ENCODE measurements at regions not wholly inside any gene's neighbourhood (a gene's known extent, or its start where the extent isn't known, plus 50 kb on each side); places are given as distances from the start of the nearest gene placed in this dataset.

DNA sequence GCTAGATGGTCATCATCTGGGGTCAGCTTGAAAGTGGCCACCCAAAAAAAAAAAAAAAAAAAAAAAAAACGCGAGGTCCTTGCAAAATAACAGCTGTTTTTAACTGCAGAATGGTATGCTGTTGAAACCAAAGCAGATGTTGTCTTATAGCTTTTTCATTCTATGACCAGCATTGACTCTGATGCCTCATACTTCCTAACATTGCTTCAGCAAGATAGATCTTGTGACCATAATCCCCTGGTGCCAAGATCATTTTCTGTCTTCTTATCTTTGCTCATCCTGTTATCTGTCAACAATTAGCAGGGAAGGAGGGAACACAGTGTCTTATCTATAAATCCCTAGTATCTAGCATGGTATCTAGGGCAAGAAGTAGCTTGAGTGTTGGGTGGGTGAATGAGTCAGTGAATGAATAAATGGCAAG lies 181.5 kb downstream of the PLPP3 start:
- in situ Hi-C loops (cut with MboI) = no loop called here
- H3K4me3 ChIP-seq = no peak overlapping the region
- peak overlapping the region; percentile 29; the same call in 1 of the 2 replicates for H3K27ac ChIP-seq
- no peak overlapping the region for H3K9ac ChIP-seq
- peaks cover 5% of the 10 kb centered on the region; the same call in 1 of the 2 replicates for H3F3A ChIP-seq (ENCODE audit: insufficient read depth)
- H3K9me2 ChIP-seq (ENCODE audit: insufficient read depth) = peaks cover 4% of the 10 kb centered on the region; the same call in 1 of the 2 replicates
- H3K27me3 ChIP-seq (replicated peaks; ENCODE audit: insufficient read depth) = no peaks in the 10 kb centered on the region
- H4K20me1 ChIP-seq (ENCODE audit: insufficient read depth) = no peaks in the 10 kb centered on the region
- peak; percentile 69 for DNase-seq
- H3K79me2 ChIP-seq (ENCODE audit: insufficient read depth) = no peaks in the 10 kb centered on the region
- TF ChIP-seq EZH2phosphoT487 (IDR thresholded peaks at IDR 0.05; ENCODE audit: insufficient read depth, low read depth) (no peak), EZH2 (IDR thresholded peaks at IDR 0.05; ENCODE audit: insufficient read depth, poor library complexity, severe bottlenecking) (no peak)
- H3K36me3 ChIP-seq (ENCODE audit: low read depth) = no peaks in the 10 kb centered on the region
- no peak overlapping the region for H3K4me2 ChIP-seq (ENCODE audit: unreplicated experiment)
- H2AFZ ChIP-seq = no peak overlapping the region
- 0% methylated on average over 2 of the region's 2 CpGs for WGBS, 2 experiments (ENCODE audit: low coverage in 1 of 2, low lambda C conversion rate in 2 of 2, missing lambda C conversion rate in 2 of 2)
- H3K9me3 ChIP-seq (ENCODE audit: low read depth) = no peaks in the 10 kb centered on the region
- H3K4me1 ChIP-seq (ENCODE audit: insufficient read depth) = peaks cover 5% of the 10 kb centered on the region

GRCh38 chr1:56397409-56397808 lies 182.0 kb downstream of the PLPP3 start:
- in situ Hi-C loops (cut with MboI) = no loop called here
- Histone ChIP-seq H3K36me3 (ENCODE audit: low read depth) (no peaks in the 10 kb centered on the region), H3K27me3 (replicated peaks; ENCODE audit: insufficient read depth) (no peaks in the 10 kb centered on the region), H3K9ac (no peak overlapping the region), H3K79me2 (ENCODE audit: insufficient read depth) (no peaks in the 10 kb centered on the region), H4K20me1 (ENCODE audit: insufficient read depth) (no peaks in the 10 kb centered on the region), H3K9me2 (ENCODE audit: insufficient read depth) (peaks cover 4% of the 10 kb centered on the region; the same call in 1 of the 2 replicates), H3K4me1 (ENCODE audit: insufficient read depth) (peaks cover 5% of the 10 kb centered on the region), H2AFZ (no peak overlapping the region), H3K27ac (no peak overlapping the region), H3K4me3 (no peak overlapping the region), H3K4me2 (ENCODE audit: unreplicated experiment) (no peak overlapping the region), H3F3A (ENCODE audit: insufficient read depth) (peaks cover 5% of the 10 kb centered on the region; the same call in 1 of the 2 replicates), H3K9me3 (ENCODE audit: low read depth) (no peaks in the 10 kb centered on the region)
- WGBS, 2 experiments (ENCODE audit: low coverage in 1 of 2, low lambda C conversion rate in 2 of 2, missing lambda C conversion rate in 2 of 2) = 11 to 16% methylated on average over 2 of the region's 2 CpGs
- TF ChIP-seq EZH2phosphoT487 (IDR thresholded peaks at IDR 0.05; ENCODE audit: insufficient read depth, low read depth) (no peak), EZH2 (IDR thresholded peaks at IDR 0.05; ENCODE audit: insufficient read depth, poor library complexity, severe bottlenecking) (no peak)
- peak; percentile 30 for DNase-seq

DNA sequence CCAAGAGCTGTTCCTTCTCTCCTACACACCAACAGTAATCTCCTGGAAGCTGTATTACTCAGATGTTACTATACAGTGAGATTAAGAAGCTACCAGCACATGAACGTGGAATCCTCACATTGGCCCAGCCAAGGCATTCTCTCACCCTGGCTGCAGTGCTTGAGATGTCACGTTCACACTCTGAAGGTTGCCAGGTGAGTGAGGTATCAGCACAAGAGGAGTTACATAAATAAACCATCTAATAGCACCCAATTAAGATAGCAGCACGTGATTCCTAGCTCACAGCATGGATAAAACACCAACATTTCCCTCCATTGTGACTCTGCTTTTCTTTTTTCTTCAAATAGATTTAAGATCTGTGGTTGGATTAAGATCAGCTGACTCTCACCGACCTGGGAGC lies 182.8 kb downstream of the PLPP3 start:
- Histone ChIP-seq H3K36me3 (ENCODE audit: low read depth) (no peaks in the 10 kb centered on the region), H3K4me3 (no peak overlapping the region), H2AFZ (no peak overlapping the region), H3K9me2 (ENCODE audit: insufficient read depth) (peaks cover 4% of the 10 kb centered on the region; the same call in 1 of the 2 replicates), H3K79me2 (ENCODE audit: insufficient read depth) (no peaks in the 10 kb centered on the region), H3K4me2 (ENCODE audit: unreplicated experiment) (no peak overlapping the region), H3F3A (ENCODE audit: insufficient read depth) (peaks cover 5% of the 10 kb centered on the region; the same call in 1 of the 2 replicates), H3K9me3 (ENCODE audit: low read depth) (no peaks in the 10 kb centered on the region), H3K27ac (no peak overlapping the region), H3K4me1 (ENCODE audit: insufficient read depth) (peaks cover 5% of the 10 kb centered on the region), H3K9ac (no peak overlapping the region), H4K20me1 (ENCODE audit: insufficient read depth) (no peaks in the 10 kb centered on the region), H3K27me3 (replicated peaks; ENCODE audit: insufficient read depth) (no peaks in the 10 kb centered on the region)
- in situ Hi-C loops (cut with MboI) = no loop called here
- DNase-seq = peak; percentile 24
- 48 to 53% methylated on average over 4 of the region's 4 CpGs for WGBS, 2 experiments (ENCODE audit: low coverage in 1 of 2, low lambda C conversion rate in 2 of 2, missing lambda C conversion rate in 2 of 2)
- TF ChIP-seq EZH2 (IDR thresholded peaks at IDR 0.05; ENCODE audit: insufficient read depth, poor library complexity, severe bottlenecking) = no peak
- TF ChIP-seq EZH2phosphoT487 (IDR thresholded peaks at IDR 0.05; ENCODE audit: insufficient read depth, low read depth) = no peak

DNA sequence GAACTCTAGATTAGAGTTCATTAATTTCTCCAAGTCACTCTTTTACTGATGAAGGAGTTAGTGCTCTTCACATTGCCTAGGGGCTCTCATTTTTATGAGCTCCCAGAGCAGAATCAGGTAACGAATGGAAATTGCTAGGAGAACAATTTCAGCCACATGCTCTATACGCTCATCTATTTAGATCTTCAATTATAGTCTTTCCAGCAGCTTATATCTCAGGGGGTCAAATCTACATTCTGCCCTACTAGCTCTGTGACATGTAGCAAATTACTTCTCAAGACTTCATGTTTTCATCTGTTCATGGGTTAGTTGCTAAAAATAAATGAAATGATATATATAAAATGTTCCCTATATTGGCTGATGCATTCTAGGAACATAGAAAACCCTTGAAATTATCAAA lies 183.6 kb downstream of the PLPP3 start:
- Histone ChIP-seq H3K9me2 (ENCODE audit: insufficient read depth) (peaks cover 4% of the 10 kb centered on the region; the same call in 1 of the 2 replicates), H3K9ac (no peak overlapping the region), H3K36me3 (ENCODE audit: low read depth) (no peaks in the 10 kb centered on the region), H3K4me1 (ENCODE audit: insufficient read depth) (peaks cover 5% of the 10 kb centered on the region), H4K20me1 (ENCODE audit: insufficient read depth) (no peaks in the 10 kb centered on the region), H3K4me3 (no peak overlapping the region), H3K27ac (no peak overlapping the region), H3K4me2 (ENCODE audit: unreplicated experiment) (no peak overlapping the region), H3K27me3 (replicated peaks; ENCODE audit: insufficient read depth) (no peaks in the 10 kb centered on the region), H3K9me3 (ENCODE audit: low read depth) (no peaks in the 10 kb centered on the region), H3K79me2 (ENCODE audit: insufficient read depth) (no peaks in the 10 kb centered on the region), H3F3A (ENCODE audit: insufficient read depth) (peaks cover 5% of the 10 kb centered on the region; the same call in 1 of the 2 replicates), H2AFZ (no peak overlapping the region)
- TF ChIP-seq EZH2phosphoT487 (IDR thresholded peaks at IDR 0.05; ENCODE audit: insufficient read depth, low read depth) (no peak), EZH2 (IDR thresholded peaks at IDR 0.05; ENCODE audit: insufficient read depth, poor library complexity, severe bottlenecking) (no peak)
- in situ Hi-C loops (cut with MboI) = no loop called here
- DNase-seq = no peak
- WGBS, 2 experiments (ENCODE audit: low coverage in 1 of 2, low lambda C conversion rate in 2 of 2, missing lambda C conversion rate in 2 of 2) = 93 to 96% methylated on average over 2 of the region's 2 CpGs
